Neural cell (in vitro differentiated cells): ENCODE measurements at regions not wholly inside any gene's neighbourhood (a gene's known extent, or its start where the extent isn't known, plus 50 kb on each side); places are given as distances from the start of the nearest gene placed in this dataset.

ENCODE experiments used
- H2AFZ ChIP-seq: fragments of 200-600, 300-800 bp; sonication (generic), shearing (Covaris generic); 2 replicates; pipeline ENCODE4 v1.6.0; 2014; ENCODE audit warnings: low read depth, mild to moderate bottlenecking, antibody characterized with exemption, low read length, moderate library complexity
- H3F3A ChIP-seq: fragments of 200-600 bp; shearing (Covaris generic); 2 replicates; pipeline ENCODE4 v1.6.1; 2016; ENCODE audit warnings: mild to moderate bottlenecking, moderate library complexity, mixed read lengths, antibody characterized with exemption, low read length; ENCODE audit not compliant: insufficient read depth, poor library complexity, severe bottlenecking
- H3K27ac ChIP-seq: fragments of 200-600, 300-800 bp; sonication (generic), shearing (Covaris generic); 2 replicates; pipeline ENCODE4 v1.5.1; 2014; ENCODE audit warnings: mild to moderate bottlenecking, low read length, moderate library complexity
- H3K27me3 ChIP-seq: fragments of 300-800, 200-600 bp; sonication (generic), shearing (Covaris generic); 2 replicates; pipeline ENCODE4 v1.6.0; 2014; ENCODE audit warnings: mild to moderate bottlenecking, low read depth, low read length, moderate library complexity; ENCODE audit not compliant: insufficient read depth
- H3K36me3 ChIP-seq: fragments of 300-800, 200-600 bp; sonication (generic), shearing (Covaris generic); 2 replicates; pipeline ENCODE4 v1.5.1; 2014; ENCODE audit warnings: mild to moderate bottlenecking, antibody characterized with exemption, low read length, moderate library complexity; ENCODE audit not compliant: insufficient read depth
- H3K4me2 ChIP-seq: fragments of 300-800, 200-600 bp; sonication (generic), shearing (Covaris generic); 2 replicates; pipeline ENCODE4 v1.6.0; 2014; ENCODE audit warnings: mild to moderate bottlenecking, low read length
- H3K4me3 ChIP-seq: fragments of 300-800, 200-600 bp; sonication (generic), shearing (Covaris generic); 2 replicates; pipeline ENCODE4 v1.5.1; 2014; ENCODE audit warnings: mild to moderate bottlenecking, low read length, moderate library complexity
- H3K79me2 ChIP-seq: fragments of 200-600 bp; shearing (Covaris generic); replicated peaks from 2 replicates; pipeline ENCODE4 v1.6.0; 2014; ENCODE audit warnings: mild to moderate bottlenecking, low read length, moderate library complexity; ENCODE audit not compliant: insufficient read depth
- H3K9ac ChIP-seq: fragments of 300-800, 200-600 bp; sonication (generic), shearing (Covaris generic); 2 replicates; pipeline ENCODE4 v1.6.1; 2016; ENCODE audit warnings: mild to moderate bottlenecking, low read length, mixed read lengths
- H3K9me2 ChIP-seq: fragments of 200-600 bp; shearing (Covaris generic); 2 replicates; pipeline ENCODE4 v1.6.1; 2016; ENCODE audit warnings: mild to moderate bottlenecking, low read length, mixed read lengths; ENCODE audit not compliant: insufficient read depth
- H3K9me3 ChIP-seq: fragments of 200-600, 300-800 bp; sonication (generic), shearing (Covaris generic); 2 replicates; pipeline ENCODE4 v1.6.1; 2016; ENCODE audit warnings: mild to moderate bottlenecking, mixed run types, low read length, moderate library complexity, mixed read lengths
- H4K20me1 ChIP-seq: fragments of 200-600 bp; shearing (Covaris generic); 2 replicates; pipeline ENCODE4 v1.6.1; 2016; ENCODE audit warnings: mild to moderate bottlenecking, mixed run types; ENCODE audit not compliant: insufficient read depth
- CTCF ChIP-seq: fragments of 450-650 bp; IDR thresholded peaks from 2 replicates; pipeline ENCODE4 v1.5.1; 2014; ENCODE audit warnings: antibody characterized with exemption, mild to moderate bottlenecking, moderate library complexity; ENCODE audit not compliant: poor library complexity, severe bottlenecking
- EP300 ChIP-seq: fragments of 450-650 bp; conservative IDR thresholded peaks from 2 replicates; pipeline ENCODE4 v1.6.1; 2014; ENCODE audit warnings: antibody characterized with exemption, mild to moderate bottlenecking, moderate library complexity; ENCODE audit not compliant: poor library complexity, severe bottlenecking
- EZH2 ChIP-seq: fragments of 200-600, 300-800 bp; shearing (Covaris generic), sonication (generic); IDR thresholded peaks from 2 replicates; pipeline ENCODE4 v1.6.1; 2014; ENCODE audit warnings: antibody characterized with exemption, low read length, borderline replicate concordance, mild to moderate bottlenecking; ENCODE audit not compliant: insufficient read depth, poor library complexity, severe bottlenecking
- MXI1 ChIP-seq: fragments of 450-650 bp; conservative IDR thresholded peaks from 2 replicates; pipeline ENCODE4 v1.6.1; 2014; ENCODE audit warnings: antibody characterized with exemption, mild to moderate bottlenecking; ENCODE audit not compliant: poor library complexity, severe bottlenecking
- POLR2AphosphoS5 ChIP-seq: IDR thresholded peaks from 2 replicates; pipeline ENCODE4 v1.6.1; 2012
- RAD21 ChIP-seq: fragments of 450-650 bp; conservative IDR thresholded peaks from 2 replicates; pipeline ENCODE4 v1.6.1; 2014; ENCODE audit warnings: antibody characterized with exemption, mild to moderate bottlenecking, moderate library complexity
- SMC3 ChIP-seq: fragments of 450-650 bp; conservative IDR thresholded peaks from 2 replicates; pipeline ENCODE4 v1.6.1; 2014; ENCODE audit warnings: antibody characterized with exemption, mild to moderate bottlenecking, moderate library complexity; ENCODE audit not compliant: poor library complexity
- TAF1 ChIP-seq: IDR thresholded peaks from 2 replicates; pipeline ENCODE4 v1.6.1; 2012; ENCODE audit warnings: low read depth
- TF ChIP-seq, protein P1 (sequence below): IDR thresholded peaks from 2 replicates; pipeline ENCODE4 v1.6.1; 2012; ENCODE audit warnings: borderline replicate concordance

- TF ChIP-seq POLR2AphosphoS5 (no peak), SMC3 (no peak), EP300 (no peak), CTCF (no peak), TAF1 (no peak), RAD21 (no peak), MXI1 (no peak), EZH2 (no peak)
- TF ChIP-seq, protein P1, sequence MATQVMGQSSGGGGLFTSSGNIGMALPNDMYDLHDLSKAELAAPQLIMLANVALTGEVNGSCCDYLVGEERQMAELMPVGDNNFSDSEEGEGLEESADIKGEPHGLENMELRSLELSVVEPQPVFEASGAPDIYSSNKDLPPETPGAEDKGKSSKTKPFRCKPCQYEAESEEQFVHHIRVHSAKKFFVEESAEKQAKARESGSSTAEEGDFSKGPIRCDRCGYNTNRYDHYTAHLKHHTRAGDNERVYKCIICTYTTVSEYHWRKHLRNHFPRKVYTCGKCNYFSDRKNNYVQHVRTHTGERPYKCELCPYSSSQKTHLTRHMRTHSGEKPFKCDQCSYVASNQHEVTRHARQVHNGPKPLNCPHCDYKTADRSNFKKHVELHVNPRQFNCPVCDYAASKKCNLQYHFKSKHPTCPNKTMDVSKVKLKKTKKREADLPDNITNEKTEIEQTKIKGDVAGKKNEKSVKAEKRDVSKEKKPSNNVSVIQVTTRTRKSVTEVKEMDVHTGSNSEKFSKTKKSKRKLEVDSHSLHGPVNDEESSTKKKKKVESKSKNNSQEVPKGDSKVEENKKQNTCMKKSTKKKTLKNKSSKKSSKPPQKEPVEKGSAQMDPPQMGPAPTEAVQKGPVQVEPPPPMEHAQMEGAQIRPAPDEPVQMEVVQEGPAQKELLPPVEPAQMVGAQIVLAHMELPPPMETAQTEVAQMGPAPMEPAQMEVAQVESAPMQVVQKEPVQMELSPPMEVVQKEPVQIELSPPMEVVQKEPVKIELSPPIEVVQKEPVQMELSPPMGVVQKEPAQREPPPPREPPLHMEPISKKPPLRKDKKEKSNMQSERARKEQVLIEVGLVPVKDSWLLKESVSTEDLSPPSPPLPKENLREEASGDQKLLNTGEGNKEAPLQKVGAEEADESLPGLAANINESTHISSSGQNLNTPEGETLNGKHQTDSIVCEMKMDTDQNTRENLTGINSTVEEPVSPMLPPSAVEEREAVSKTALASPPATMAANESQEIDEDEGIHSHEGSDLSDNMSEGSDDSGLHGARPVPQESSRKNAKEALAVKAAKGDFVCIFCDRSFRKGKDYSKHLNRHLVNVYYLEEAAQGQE, result no peak
- H3K4me3 ChIP-seq, result no peak overlapping the region
- no peak overlapping the region for H3K9ac ChIP-seq
- H3K9me2 ChIP-seq, result no peaks in the 10 kb centered on the region
- no peak overlapping the region for H2AFZ ChIP-seq
- no peaks in the 10 kb centered on the region for H3K36me3 ChIP-seq
- no peaks in the 10 kb centered on the region for H4K20me1 ChIP-seq
- H3K4me2 ChIP-seq, result no peak overlapping the region
- H3K9me3 ChIP-seq, result no peaks in the 10 kb centered on the region
- no peak overlapping the region for H3K27ac ChIP-seq
- H3K27me3 ChIP-seq, result no peaks in the 10 kb centered on the region
- no peaks in the 10 kb centered on the region for H3K79me2 ChIP-seq
- no peaks in the 10 kb centered on the region for H3F3A ChIP-seq
Measured at GRCh38 chr6:168221000-168221399, 98.6 kb downstream of the DACT2 start.

DNA sequence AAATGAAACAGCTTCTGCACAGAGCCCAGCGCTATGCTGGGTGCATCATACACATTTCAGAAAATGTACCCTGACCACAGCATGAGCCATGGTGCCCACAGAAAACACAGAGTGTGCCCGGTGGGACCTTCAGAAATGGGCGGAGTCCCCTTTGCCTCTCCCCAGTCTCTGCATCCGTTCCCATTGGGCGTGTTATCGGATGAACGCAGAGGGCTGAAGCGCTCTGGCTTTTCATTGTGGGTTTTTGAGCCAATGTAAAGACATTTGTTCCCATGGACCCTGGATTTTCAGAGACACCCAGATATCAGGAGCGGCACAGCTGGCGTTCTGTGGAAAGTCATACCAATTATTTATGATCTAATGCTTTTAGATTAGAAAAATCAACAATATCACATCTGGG is 99.8 kb downstream of the DACT2 start:
- Histone ChIP-seq H3K36me3 (no peaks in the 10 kb centered on the region), H4K20me1 (no peaks in the 10 kb centered on the region), H3K4me3 (no peak overlapping the region), H3K27me3 (no peaks in the 10 kb centered on the region), H3K79me2 (no peaks in the 10 kb centered on the region), H3K27ac (no peak overlapping the region), H3F3A (no peaks in the 10 kb centered on the region), H3K9me3 (no peaks in the 10 kb centered on the region), H2AFZ (no peak overlapping the region), H3K9me2 (no peaks in the 10 kb centered on the region), H3K4me2 (no peak overlapping the region), H3K9ac (no peak overlapping the region)
- TF ChIP-seq EZH2 (no peak), TAF1 (no peak), EP300 (no peak), RAD21 (no peak), POLR2AphosphoS5 (no peak)
